HG03095 (cell line): ENCODE measurements at regions not wholly inside any gene's neighbourhood (a gene's known extent, or its start where the extent isn't known, plus 50 kb on each side); places are given as distances from the start of the nearest gene placed in this dataset.
A peak's percentile ranks its signal among the peaks of the same experiment; 100 is the strongest.
"Not testable (repeated sequence)": the region's sequence is repeated elsewhere in the genome, so short reads cannot be mapped to it uniquely, and the experiment has no call there.

Experiments used
- ATAC-seq: cut with Tn5 transposase; IDR thresholded peaks from one replicate; pipeline ENCODE4 v1.9.1; 2021; ENCODE audit warnings: moderate library complexity; ENCODE audit not compliant: unreplicated experiment

GRCh38 chr5:41995193-41995592, 70.1 kb downstream of the FBXO4 start:
- ATAC-seq = no peak

- ATAC-seq = no peak
Observed at GRCh38 chr5:42001673-42002072, 76.6 kb downstream of the FBXO4 start.

GRCh38 chr5:42003852-42004251, 78.8 kb downstream of the FBXO4 start:
- ATAC-seq = not testable (repeated sequence)

- ATAC-seq = peak; percentile 73
Observed at GRCh38 chr5:42005561-42006153, 80.6 kb downstream of the FBXO4 start.

- no peak for ATAC-seq
Observed at GRCh38 chr5:42013561-42013960, 88.5 kb downstream of the FBXO4 start.

GRCh38 chr5:42015254-42015653, 90.2 kb downstream of the FBXO4 start:
- ATAC-seq = no peak

- no peak for ATAC-seq
Observed at GRCh38 chr5:42015681-42016080, 90.6 kb downstream of the FBXO4 start.

- no peak for ATAC-seq
Observed at GRCh38 chr5:42020788-42021530, 95.9 kb downstream of the FBXO4 start.

GRCh38 chr5:42021923-42022322, 96.8 kb downstream of the FBXO4 start:
- ATAC-seq = peak; percentile 90

GRCh38 chr5:42022383-42022972, 97.4 kb downstream of the FBXO4 start:
- no peak for ATAC-seq

GRCh38 chr5:42026446-42026845, 101.4 kb downstream of the FBXO4 start:
- no peak for ATAC-seq

GRCh38 chr5:42032137-42032536, 107.1 kb downstream of the FBXO4 start:
- no peak for ATAC-seq

GRCh38 chr5:42035526-42035925, 110.4 kb downstream of the FBXO4 start:
- ATAC-seq = no peak

- no peak for ATAC-seq
Observed at GRCh38 chr5:42036379-42036778, 111.3 kb downstream of the FBXO4 start.

- ATAC-seq = no peak
Observed at GRCh38 chr5:42037379-42037932, 112.4 kb downstream of the FBXO4 start.

GRCh38 chr5:42043400-42043799, 118.3 kb downstream of the FBXO4 start:
- no peak for ATAC-seq

GRCh38 chr5:42057254-42057690, 132.2 kb downstream of the FBXO4 start:
- peak; percentile 84 for ATAC-seq

GRCh38 chr5:42059291-42059690, 134.2 kb downstream of the FBXO4 start:
- no peak for ATAC-seq

- ATAC-seq = no peak
Observed at GRCh38 chr5:42059778-42060464, 134.8 kb downstream of the FBXO4 start.

- no peak for ATAC-seq
Observed at GRCh38 chr5:42061121-42061520, 136.0 kb downstream of the FBXO4 start.

GRCh38 chr5:42064821-42065220, 139.7 kb downstream of the FBXO4 start:
- ATAC-seq = no peak
